Neural progenitor cell (in vitro differentiated cells): ENCODE measurements at regions not wholly inside any gene's neighbourhood (a gene's known extent, or its start where the extent isn't known, plus 50 kb on each side); places are given as distances from the start of the nearest gene placed in this dataset.

Source experiments
- DNase-seq: peaks from one replicate; pipeline ENCODE4 v3.0.0-alpha.2; 2016; ENCODE audit warnings: low spot score
- H2AFZ ChIP-seq: fragments of 200-600 bp; sonication (generic); replicated peaks from 2 replicates; pipeline ENCODE4 v1.6.1; 2016; ENCODE audit warnings: antibody characterized with exemption
- H3F3A ChIP-seq: fragments of 200-600 bp; sonication (generic); 2 replicates; pipeline ENCODE4 v1.6.1; 2016; ENCODE audit warnings: antibody characterized with exemption, low read depth
- H3K27ac ChIP-seq: fragments of 200-600 bp; sonication (generic); 2 replicates; pipeline ENCODE4 v1.5.1; 2016; ENCODE audit warnings: mild to moderate bottlenecking
- H3K27me3 ChIP-seq: fragments of 200-600 bp; sonication (generic); 2 replicates; pipeline ENCODE4 v1.6.1; 2016; ENCODE audit warnings: mild to moderate bottlenecking, moderate library complexity
- H3K36me3 ChIP-seq: fragments of 200-600 bp; sonication (generic); 2 replicates; pipeline ENCODE4 v1.5.1; 2016
- H3K4me1 ChIP-seq: fragments of 200-600 bp; sonication (generic); 2 replicates; pipeline ENCODE4 v1.6.1; 2016; ENCODE audit warnings: mixed run types
- H3K4me2 ChIP-seq: fragments of 200-600 bp; sonication (generic); 2 replicates; pipeline ENCODE4 v1.6.1; 2016
- H3K4me3 ChIP-seq: fragments of 200-600 bp; sonication (generic); 2 replicates; pipeline ENCODE4 v1.5.1; 2016
- H3K79me2 ChIP-seq: fragments of 200-600 bp; sonication (generic); 2 replicates; pipeline ENCODE4 v1.6.1; 2016; ENCODE audit warnings: low read depth
- H3K9ac ChIP-seq: fragments of 200-600 bp; sonication (generic); 2 replicates; pipeline ENCODE4 v1.6.1; 2016
- H3K9me3 ChIP-seq: fragments of 200-600 bp; sonication (generic); 2 replicates; pipeline ENCODE4 v1.5.1; 2016; ENCODE audit warnings: low read depth
- H4K20me1 ChIP-seq: fragments of 200-600 bp; sonication (generic); 2 replicates; pipeline ENCODE4 v1.6.1; 2016; ENCODE audit warnings: low read depth
- H3K27ac Mint-ChIP-seq: 3 replicates; pipeline ENCODE4 v1.8.0; 2021; ENCODE audit warnings: mixed read lengths
- H3K27me3 Mint-ChIP-seq: 2 replicates; pipeline ENCODE4 v1.8.0; 2022; ENCODE audit warnings: low read depth, mild to moderate bottlenecking, inconsistent platforms, moderate library complexity, mixed read lengths; ENCODE audit not compliant: insufficient read depth
- H3K36me3 Mint-ChIP-seq: 3 replicates; pipeline ENCODE4 v1.8.0; 2021; ENCODE audit warnings: mixed read lengths
- H3K4me1 Mint-ChIP-seq: 3 replicates; pipeline ENCODE4 v1.8.0; 2021; ENCODE audit warnings: mixed read lengths
- H3K4me3 Mint-ChIP-seq: 3 replicates; pipeline ENCODE4 v1.8.0; 2021; ENCODE audit warnings: mild to moderate bottlenecking, moderate library complexity, mixed read lengths
- H3K9me3 Mint-ChIP-seq: 3 replicates; pipeline ENCODE4 v1.8.0; 2020; ENCODE audit warnings: mixed read lengths
- CTCF ChIP-seq: fragments of 200-600 bp; sonication (generic); IDR thresholded peaks from 2 replicates; pipeline ENCODE4 v1.5.1; 2017; ENCODE audit warnings: antibody characterized with exemption, mild to moderate bottlenecking
- EZH2 ChIP-seq: fragments of 200-600 bp; sonication (generic); IDR thresholded peaks from 2 replicates; pipeline ENCODE4 v1.6.1; 2017; ENCODE audit warnings: antibody characterized with exemption, mild to moderate bottlenecking, moderate library complexity
- EZH2phosphoT487 ChIP-seq: fragments of 200-600 bp; sonication (generic); IDR thresholded peaks from 2 replicates; pipeline ENCODE4 v1.6.1; 2017; ENCODE audit warnings: antibody characterized with exemption

GRCh38 chrX:51024106-51024696 lies 113.7 kb downstream of the BMP15 start:
- no peak overlapping the region for H3K27ac Mint-ChIP-seq
- no peak overlapping the region for H2AFZ ChIP-seq

GRCh38 chrX:51026862-51027261 lies 116.3 kb downstream of the BMP15 start:
- peaks cover 17% of the 10 kb centered on the region for H3K4me1 Mint-ChIP-seq
- TF ChIP-seq EZH2phosphoT487 = no peak
- no peak for TF ChIP-seq EZH2
- TF ChIP-seq CTCF = no peak

More at GRCh38 chrX:51024106-51024696, 113.7 kb downstream of the BMP15 start:
- no peak overlapping the region for H3K9ac ChIP-seq
- H3K9me3 ChIP-seq = no peaks in the 10 kb centered on the region
- no peak overlapping the region for H3K4me3 Mint-ChIP-seq
- no peak overlapping the region for H3K27ac ChIP-seq
- H3K79me2 ChIP-seq = no peaks in the 10 kb centered on the region
- no peak for DNase-seq
- H3K27me3 Mint-ChIP-seq = no peaks in the 10 kb centered on the region
- H3K4me2 ChIP-seq = no peak overlapping the region
- no peaks in the 10 kb centered on the region for H3K36me3 Mint-ChIP-seq
- no peaks in the 10 kb centered on the region for H3K4me1 ChIP-seq
- H3K36me3 ChIP-seq = no peaks in the 10 kb centered on the region
- H3K9me3 Mint-ChIP-seq = peaks cover 9% of the 10 kb centered on the region
- H4K20me1 ChIP-seq = no peaks in the 10 kb centered on the region
- H3K4me1 Mint-ChIP-seq = peaks cover 17% of the 10 kb centered on the region
- TF ChIP-seq CTCF = no peak
- TF ChIP-seq EZH2phosphoT487 = no peak
- no peak for TF ChIP-seq EZH2
- H3K27me3 ChIP-seq = no peaks in the 10 kb centered on the region
- H3K4me3 ChIP-seq = no peak overlapping the region
- no peaks in the 10 kb centered on the region for H3F3A ChIP-seq

GRCh38 chrX:51035746-51036145 lies 125.2 kb downstream of the BMP15 start:
- H2AFZ ChIP-seq = no peak overlapping the region
- no peaks in the 10 kb centered on the region for H4K20me1 ChIP-seq
- H3K27ac Mint-ChIP-seq = no peak overlapping the region
- H3K9ac ChIP-seq = no peak overlapping the region
- H3F3A ChIP-seq = no peaks in the 10 kb centered on the region
- no peaks in the 10 kb centered on the region for H3K79me2 ChIP-seq
- no peaks in the 10 kb centered on the region for H3K27me3 Mint-ChIP-seq
- H3K4me1 Mint-ChIP-seq = no peaks in the 10 kb centered on the region
- H3K4me3 Mint-ChIP-seq = no peak overlapping the region
- no peak overlapping the region for H3K4me2 ChIP-seq
- no peaks in the 10 kb centered on the region for H3K9me3 Mint-ChIP-seq
- no peak overlapping the region for H3K27ac ChIP-seq
- no peaks in the 10 kb centered on the region for H3K9me3 ChIP-seq
- H3K36me3 ChIP-seq = no peaks in the 10 kb centered on the region
- no peaks in the 10 kb centered on the region for H3K27me3 ChIP-seq
- no peaks in the 10 kb centered on the region for H3K36me3 Mint-ChIP-seq
- H3K4me3 ChIP-seq = no peak overlapping the region
- no peaks in the 10 kb centered on the region for H3K4me1 ChIP-seq
- TF ChIP-seq EZH2 (no peak), CTCF (no peak), EZH2phosphoT487 (no peak)
- no peak for DNase-seq

More at GRCh38 chrX:51026862-51027261, 116.3 kb downstream of the BMP15 start:
- Histone ChIP-seq H3K36me3 (no peaks in the 10 kb centered on the region), H3K9ac (no peak overlapping the region), H4K20me1 (no peaks in the 10 kb centered on the region), H3K4me1 (no peaks in the 10 kb centered on the region), H3K9me3 (no peaks in the 10 kb centered on the region), H3K4me2 (no peak overlapping the region), H3K27me3 (no peaks in the 10 kb centered on the region), H3K4me3 (no peak overlapping the region), H3F3A (no peaks in the 10 kb centered on the region), H3K27ac (no peak overlapping the region), H3K79me2 (no peaks in the 10 kb centered on the region), H2AFZ (no peak overlapping the region)
- H3K9me3 Mint-ChIP-seq = peaks cover 2% of the 10 kb centered on the region
- H3K27me3 Mint-ChIP-seq = peaks cover 4% of the 10 kb centered on the region
- H3K36me3 Mint-ChIP-seq = no peaks in the 10 kb centered on the region
- no peak overlapping the region for H3K4me3 Mint-ChIP-seq
- DNase-seq = no peak
- H3K27ac Mint-ChIP-seq = no peak overlapping the region
